H1 (cell line): ENCODE measurements at regions not wholly inside any gene's neighbourhood (a gene's known extent, or its start where the extent isn't known, plus 50 kb on each side); places are given as distances from the start of the nearest gene placed in this dataset.

Source experiments
- CTCF ChIA-PET: fragments of 300-600 bp; sonication (Branson Sonifier 250); formaldehyde crosslinking; loops from one replicate; lab custom pipeline; 2021; ENCODE audit not compliant: partially characterized antibody; lab: Charles Lee
- POLR2A ChIA-PET: fragments of 300-600 bp; sonication (Branson Sonifier 250); formaldehyde crosslinking; loops from one replicate; lab custom pipeline; 2021; ENCODE audit warnings: inconsistent platforms; ENCODE audit not compliant: partially characterized antibody; lab: Charles Lee
- DNase-seq, 2 experiments: peaks; one replicate each; pipeline versions ENCODE4 v3.0.0 to v3.0.0-alpha.2; 2010 to 2022; ENCODE audit warnings: low spot score in 2 of 2, low read depth in 1 of 2, mixed read lengths in 1 of 2
- FAIRE-seq: peaks from 2 replicates; lab custom pipeline; 2011; peaks lifted over from hg19 to GRCh38; lab: Jason Lieb, UNC
- H2AFZ ChIP-seq: 2 replicates; pipeline ENCODE4 v1.8.1; 2012; ENCODE audit warnings: low read length, inconsistent platforms
- H2AK5ac ChIP-seq: 2 replicates; pipeline ENCODE4 v1.6.1; 2013; ENCODE audit warnings: low read depth, low read length
- H2BK120ac ChIP-seq: replicated peaks from 2 replicates; pipeline ENCODE3; 2013; ENCODE audit warnings: low read depth, low read length, inconsistent platforms
- H2BK12ac ChIP-seq: 2 replicates; pipeline ENCODE4 v1.6.1; 2013; ENCODE audit warnings: low read depth, low read length
- H2BK15ac ChIP-seq: 2 replicates; pipeline ENCODE4 v1.6.1; 2013; ENCODE audit warnings: low read length
- H2BK20ac ChIP-seq: 2 replicates; pipeline ENCODE4 v1.6.1; 2013; ENCODE audit warnings: low read length
- H2BK5ac ChIP-seq: 2 replicates; pipeline ENCODE4 v1.6.1; 2013; ENCODE audit warnings: low read depth, low read length
- H3K14ac ChIP-seq: 2 replicates; pipeline ENCODE4 v1.6.1; 2013; ENCODE audit warnings: inconsistent platforms; ENCODE audit not compliant: insufficient read length
- H3K18ac ChIP-seq: 2 replicates; pipeline ENCODE4 v1.6.1; 2013; ENCODE audit warnings: low read length; ENCODE audit errors: extremely low read depth
- H3K23ac ChIP-seq: 2 replicates; pipeline ENCODE4 v1.6.1; 2013; ENCODE audit warnings: inconsistent platforms; ENCODE audit not compliant: insufficient read length
- H3K23me2 ChIP-seq: 2 replicates; pipeline ENCODE4 v1.6.1; 2013; ENCODE audit warnings: low read depth, low read length
- H3K27ac ChIP-seq: 2 replicates; pipeline ENCODE4 v1.6.1; 2011; ENCODE audit warnings: low read depth, low read length, inconsistent platforms
- H3K27me3 ChIP-seq, 4 experiments: replicated peaks in 1 of 4; 1 replicate in 1 of 4; 2 replicates in 3 of 4; pipeline versions ENCODE4 v1.6.1 to v1.8.1; 2011 to 2013; ENCODE audit warnings: low read length in 3 of 4, mild to moderate bottlenecking in 3 of 4, inconsistent platforms in 2 of 4, mixed read lengths in 2 of 4, moderate library complexity in 1 of 4; ENCODE audit not compliant: control insufficient read depth in 3 of 4, insufficient read depth in 3 of 4; ENCODE audit errors: extremely low read depth in 1 of 4
- H3K36me3 ChIP-seq, 4 experiments: 2 replicates each; pipeline versions ENCODE4 v1.6.1 to v1.8.1; 2011 to 2013; ENCODE audit warnings: mild to moderate bottlenecking in 4 of 4, low read length in 3 of 4, moderate library complexity in 2 of 4, control low read depth in 1 of 4, inconsistent platforms in 1 of 4; ENCODE audit not compliant: insufficient read depth in 4 of 4, control insufficient read depth in 2 of 4
- H3K4ac ChIP-seq: replicated peaks from 2 replicates; pipeline ENCODE3; 2013; ENCODE audit warnings: low read length, low read depth, mixed read lengths, inconsistent platforms; ENCODE audit not compliant: insufficient read length
- H3K4me1 ChIP-seq, 4 experiments: replicated peaks in 1 of 4; 1 replicate in 1 of 4; 2 replicates in 3 of 4; pipeline versions ENCODE4 v1.6.1 to v1.8.1; 2011 to 2013; ENCODE audit warnings: low read length in 3 of 4, inconsistent platforms in 2 of 4, mixed read lengths in 1 of 4; ENCODE audit not compliant: insufficient read depth in 4 of 4, control insufficient read depth in 3 of 4
- H3K4me2 ChIP-seq, 2 experiments: 2 replicates each; pipeline versions ENCODE4 v1.6.1 to v1.8.1; 2011 to 2013; ENCODE audit warnings: low read depth in 2 of 2, low read length in 2 of 2, control low read depth in 1 of 2, inconsistent platforms in 1 of 2, mild to moderate bottlenecking in 1 of 2; ENCODE audit not compliant: insufficient read depth in 1 of 2
- H3K4me3 ChIP-seq, 4 experiments: fragments of 200-600, 300-600 bp in 1 of 4; sonication (generic), shearing (Covaris generic), sonication (Bioruptor Twin) in 1 of 4; 2 replicates each; pipeline versions ENCODE4 v1.5.1 to v1.8.1; 2011 to 2016; ENCODE audit warnings: low read length in 4 of 4, low read depth in 3 of 4, control low read depth in 2 of 4, inconsistent platforms in 2 of 4, mild to moderate bottlenecking in 2 of 4, mixed read lengths in 1 of 4, moderate library complexity in 1 of 4; ENCODE audit not compliant: insufficient read depth in 2 of 4; ENCODE audit errors: extremely low read depth in 1 of 4
- H3K56ac ChIP-seq: replicated peaks from 2 replicates; pipeline ENCODE3; 2013; ENCODE audit warnings: low read depth, mild to moderate bottlenecking, mixed read lengths, low read length, inconsistent platforms; ENCODE audit not compliant: insufficient read length
- H3K79me1 ChIP-seq: 2 replicates; pipeline ENCODE4 v1.6.1; 2013; ENCODE audit warnings: low read depth, low read length, control low read depth
- H3K79me2 ChIP-seq, 2 experiments: 2 replicates each; pipeline versions ENCODE4 v1.6.1 to v1.8.1; 2012 to 2013; ENCODE audit warnings: low read length in 2 of 2, mild to moderate bottlenecking in 2 of 2, inconsistent platforms in 1 of 2; ENCODE audit not compliant: insufficient read depth in 2 of 2, control insufficient read depth in 1 of 2
- H3K9ac ChIP-seq, 4 experiments: replicated peaks in 1 of 4; 1 replicate in 1 of 4; 2 replicates in 3 of 4; pipeline versions ENCODE4 v1.6.1 to v1.8.1; 2011 to 2013; ENCODE audit warnings: low read depth in 3 of 4, low read length in 3 of 4, control low read depth in 2 of 4, mild to moderate bottlenecking in 2 of 4, moderate library complexity in 2 of 4, inconsistent platforms in 1 of 4; ENCODE audit errors: extremely low read depth in 1 of 4
- H3K9me3 ChIP-seq, 2 experiments: 2 replicates each; pipeline versions ENCODE4 v1.6.1 to v1.8.1; 2012 to 2013; ENCODE audit warnings: mild to moderate bottlenecking in 2 of 2, moderate library complexity in 2 of 2, control low read depth in 1 of 2, inconsistent platforms in 1 of 2, low read depth in 1 of 2, low read length in 1 of 2, mixed read lengths in 1 of 2; ENCODE audit not compliant: insufficient read depth in 2 of 2
- H4K20me1 ChIP-seq, 2 experiments: replicated peaks in 1 of 2; 2 replicates each; pipeline versions ENCODE3 to v1.8.1; 2011 to 2013; ENCODE audit warnings: inconsistent platforms in 2 of 2, low read length in 2 of 2, mild to moderate bottlenecking in 1 of 2; ENCODE audit not compliant: insufficient read depth in 2 of 2, control insufficient read depth in 1 of 2
- H4K5ac ChIP-seq: 2 replicates; pipeline ENCODE4 v1.6.1; 2013; ENCODE audit warnings: low read length, low read depth, mixed read lengths, inconsistent platforms; ENCODE audit not compliant: insufficient read length
- H4K8ac ChIP-seq: 2 replicates; pipeline ENCODE4 v1.8.0; 2013; ENCODE audit warnings: mild to moderate bottlenecking, moderate library complexity, low read length, inconsistent platforms; ENCODE audit not compliant: insufficient read depth; ENCODE audit errors: extremely low read depth
- H4K91ac ChIP-seq: replicated peaks from 2 replicates; pipeline ENCODE3; 2013; ENCODE audit warnings: low read length, mixed read lengths, inconsistent platforms; ENCODE audit not compliant: insufficient read length
- RBBP5 ChIP-seq: IDR thresholded peaks from 2 replicates; pipeline ENCODE4 v1.7.1; 2012; ENCODE audit warnings: low read depth, mild to moderate bottlenecking, inconsistent platforms, low read length, moderate library complexity, borderline replicate concordance
- TEAD4 ChIP-seq: IDR thresholded peaks from 2 replicates; pipeline ENCODE4 v1.6.1; 2012; ENCODE audit warnings: low read depth, low read length, inconsistent platforms, mixed read lengths
- WGBS, 2 experiments: shearing (Covaris generic) in 1 of 2; methylation state at CpG; one replicate each; pipeline versions ENCODE4 v1.1.6 to v1.1.7; 2013 to 2015; ENCODE audit warnings: low lambda C conversion rate in 2 of 2, mixed read lengths in 2 of 2, inconsistent platforms in 1 of 2, low coverage in 1 of 2, missing lambda C conversion rate in 1 of 2; ENCODE audit not compliant: insufficient replicate concordance in 2 of 2, insufficient coverage in 1 of 2, insufficient read length in 1 of 2; ENCODE audit errors: extremely low coverage in 1 of 2, missing lambda C conversion rate in 1 of 2; 5-methylcytosine and 5-hydroxymethylcytosine counted together

- TF ChIP-seq RBBP5 (no peak), TEAD4 (peak; percentile 52; the same call in 1 of the 2 replicates)
- no peaks in the 10 kb centered on the region; the same call in 1 of the 2 replicates for H3K23me2 ChIP-seq
- H3K79me1 ChIP-seq = 0 out of 2 replicates have a peak, but pooled peaks cover 2% of the 10 kb centered on the region
- FAIRE-seq (peak; percentile 28), DNase-seq (no peak)
- H3K4me3 ChIP-seq = no peak overlapping the region
- no peak overlapping the region for H4K5ac ChIP-seq
- H3K27ac ChIP-seq = no peak overlapping the region
- H3K27me3 ChIP-seq = no peaks in the 10 kb centered on the region
- H2BK20ac ChIP-seq = no peak overlapping the region
- H4K91ac ChIP-seq = no peak overlapping the region
- H3K4me1 ChIP-seq = peaks cover 0 to 7% (median 3%) of the 10 kb centered on the region in 4 experiments; a peak in 2 of 7 replicates
- no peak overlapping the region for H2BK5ac ChIP-seq
- no peaks in the 10 kb centered on the region for H3K9me3 ChIP-seq
- no peak overlapping the region for H2AFZ ChIP-seq
- no peak overlapping the region for H3K4ac ChIP-seq
- no peak overlapping the region for H3K9ac ChIP-seq
- H2AK5ac ChIP-seq = no peak overlapping the region
- ChIA-PET POLR2A (no interaction called here), CTCF (no interaction called here)
- no peak overlapping the region for H3K14ac ChIP-seq
- whole genome bisulfite sequencing, 2 experiments = 59% methylated on average over 5 of the region's 5 CpGs; no CpG with 5 or more reads in 1 of the 2 experiments
- no peak overlapping the region for H4K8ac ChIP-seq
- H4K20me1 ChIP-seq = no peaks in the 10 kb centered on the region
- no peak overlapping the region for H2BK120ac ChIP-seq
- H3K4me2 ChIP-seq = no peak overlapping the region
- no peak overlapping the region for H2BK12ac ChIP-seq
- H3K79me2 ChIP-seq = no peaks in the 10 kb centered on the region
- no peak overlapping the region for H3K18ac ChIP-seq
- no peaks in the 10 kb centered on the region for H3K36me3 ChIP-seq
- H3K56ac ChIP-seq = no peak overlapping the region
- no peak overlapping the region for H2BK15ac ChIP-seq
- H3K23ac ChIP-seq = no peak overlapping the region
Observed at GRCh38 chr16:5231246-5231759, 133.7 kb upstream of the EEF2KMT start.
